ENCODE measurements at regions not wholly inside any gene's neighbourhood (a gene's known extent, or its start where the extent isn't known, plus 50 kb on each side); places are given as distances from the start of the nearest gene placed in this dataset.

DNA sequence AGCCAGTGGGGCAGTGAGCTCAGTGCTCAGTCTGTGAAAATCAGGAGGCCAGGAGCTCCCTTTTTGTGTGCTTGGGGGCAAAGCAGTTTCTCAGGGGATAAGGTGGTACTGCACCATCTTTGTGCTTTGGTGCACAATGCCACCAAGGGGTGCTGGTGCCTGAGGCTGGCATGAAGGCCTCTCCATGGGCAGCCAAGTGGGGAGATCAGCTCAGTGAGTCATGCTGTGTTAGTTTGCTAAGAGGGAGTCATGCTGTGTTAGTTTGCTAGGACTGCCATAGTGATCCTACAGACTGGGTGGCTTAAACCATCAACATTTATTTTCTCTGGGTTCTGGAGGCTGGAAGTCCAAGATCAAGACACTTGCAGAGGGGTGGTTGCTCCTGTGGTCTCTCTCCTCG lies 428.1 kb downstream of the PRDM2 start:
- no peak for DNase-seq (ENCODE audit: low spot score)
- in situ Hi-C loops (cut with MboI; ENCODE audit: low pct_unique_long_range_greater_than_20kb, low sequenced_read_pairs, unreplicated experiment) = no loop called here
- TF ChIP-seq, protein P1, sequence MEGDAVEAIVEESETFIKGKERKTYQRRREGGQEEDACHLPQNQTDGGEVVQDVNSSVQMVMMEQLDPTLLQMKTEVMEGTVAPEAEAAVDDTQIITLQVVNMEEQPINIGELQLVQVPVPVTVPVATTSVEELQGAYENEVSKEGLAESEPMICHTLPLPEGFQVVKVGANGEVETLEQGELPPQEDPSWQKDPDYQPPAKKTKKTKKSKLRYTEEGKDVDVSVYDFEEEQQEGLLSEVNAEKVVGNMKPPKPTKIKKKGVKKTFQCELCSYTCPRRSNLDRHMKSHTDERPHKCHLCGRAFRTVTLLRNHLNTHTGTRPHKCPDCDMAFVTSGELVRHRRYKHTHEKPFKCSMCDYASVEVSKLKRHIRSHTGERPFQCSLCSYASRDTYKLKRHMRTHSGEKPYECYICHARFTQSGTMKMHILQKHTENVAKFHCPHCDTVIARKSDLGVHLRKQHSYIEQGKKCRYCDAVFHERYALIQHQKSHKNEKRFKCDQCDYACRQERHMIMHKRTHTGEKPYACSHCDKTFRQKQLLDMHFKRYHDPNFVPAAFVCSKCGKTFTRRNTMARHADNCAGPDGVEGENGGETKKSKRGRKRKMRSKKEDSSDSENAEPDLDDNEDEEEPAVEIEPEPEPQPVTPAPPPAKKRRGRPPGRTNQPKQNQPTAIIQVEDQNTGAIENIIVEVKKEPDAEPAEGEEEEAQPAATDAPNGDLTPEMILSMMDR (IDR thresholded peaks at IDR 0.05; ENCODE audit: extremely low read depth, insufficient read depth, missing control alignments) = no peak

DNA sequence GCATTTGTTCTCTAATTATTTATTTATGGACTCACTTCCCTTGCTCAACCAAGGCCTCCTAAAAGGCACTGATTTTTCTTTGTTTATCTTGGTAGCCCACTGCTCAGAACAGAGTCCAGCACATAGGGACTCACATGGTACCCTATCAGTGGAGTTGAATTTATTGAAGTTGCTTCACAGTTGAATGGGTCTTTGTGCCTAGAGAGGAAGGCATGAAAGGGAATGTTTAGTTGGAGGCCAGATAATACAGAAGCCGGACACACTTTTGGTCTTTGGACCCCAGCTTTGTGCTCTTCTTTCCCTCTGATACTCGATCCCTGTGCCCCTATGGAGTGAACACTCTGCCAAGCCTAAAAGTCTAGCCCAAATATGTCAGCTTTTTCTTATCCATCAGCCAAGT lies 429.0 kb downstream of the PRDM2 start:
- DNase-seq (ENCODE audit: low spot score) = no peak
- TF ChIP-seq, protein P1 (IDR thresholded peaks at IDR 0.05; ENCODE audit: extremely low read depth, insufficient read depth, missing control alignments) = no peak
- in situ Hi-C loops (cut with MboI; ENCODE audit: low pct_unique_long_range_greater_than_20kb, low sequenced_read_pairs, unreplicated experiment) = no loop called here

DNA sequence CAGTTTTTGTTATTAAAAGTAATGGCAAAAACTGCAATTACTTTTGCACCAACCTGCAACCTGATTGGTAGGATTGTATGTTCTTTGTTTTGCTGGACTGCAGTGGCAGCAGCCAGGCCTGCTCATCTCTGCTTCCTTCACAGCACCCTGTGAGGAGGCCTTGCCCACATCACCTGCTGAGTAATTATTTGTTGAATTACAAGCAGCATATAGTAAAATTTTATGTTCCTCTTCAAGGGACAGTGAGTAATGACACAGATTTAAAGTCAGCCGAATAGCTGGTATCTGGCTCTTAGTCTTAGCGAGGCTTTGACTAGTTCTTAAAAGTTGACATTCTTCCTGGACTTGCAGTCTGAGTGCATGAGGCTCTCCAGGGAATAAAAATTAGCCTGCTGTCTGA lies 435.1 kb downstream of the PRDM2 start:
- in situ Hi-C loops (cut with MboI; ENCODE audit: low pct_unique_long_range_greater_than_20kb, low sequenced_read_pairs, unreplicated experiment) = no loop called here
- TF ChIP-seq, protein P1 (IDR thresholded peaks at IDR 0.05; ENCODE audit: extremely low read depth, insufficient read depth, missing control alignments) = no peak
- no peak for DNase-seq (ENCODE audit: low spot score)

DNA sequence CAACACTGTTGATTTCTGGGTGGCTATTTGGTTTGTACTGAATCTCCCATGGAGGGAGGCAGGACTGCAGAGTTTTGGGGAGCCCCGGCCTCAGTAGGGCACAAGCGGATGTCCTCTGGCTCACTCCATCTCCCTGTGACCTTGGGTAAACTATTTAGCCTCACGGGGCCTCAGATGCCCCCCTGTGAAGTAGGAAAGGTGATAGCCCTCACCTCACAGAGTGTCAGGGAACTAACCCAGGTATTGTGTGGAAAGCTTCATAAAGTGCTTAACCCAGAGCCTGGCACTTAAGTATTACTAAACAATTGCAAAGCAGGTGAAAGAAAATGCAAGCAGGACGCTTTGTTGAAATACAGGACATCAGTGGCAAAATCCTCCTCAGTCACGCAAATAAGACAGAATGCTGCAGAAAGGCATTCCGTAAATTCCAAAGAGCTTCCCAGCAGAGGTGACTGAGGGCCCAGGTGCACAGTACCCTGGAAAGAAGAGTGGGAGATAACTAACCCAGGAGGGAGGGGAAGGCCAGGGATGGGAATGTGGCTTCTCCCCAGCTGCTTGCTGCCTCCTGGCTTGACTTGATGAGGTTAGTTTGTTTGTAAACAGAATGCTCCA lies 436.3 kb downstream of the PRDM2 start:
- in situ Hi-C loops (cut with MboI; ENCODE audit: low pct_unique_long_range_greater_than_20kb, low sequenced_read_pairs, unreplicated experiment) = no loop called here
- DNase-seq (ENCODE audit: low spot score) = no peak
- TF ChIP-seq, protein P1 (IDR thresholded peaks at IDR 0.05; ENCODE audit: extremely low read depth, insufficient read depth, missing control alignments) = no peak

DNA sequence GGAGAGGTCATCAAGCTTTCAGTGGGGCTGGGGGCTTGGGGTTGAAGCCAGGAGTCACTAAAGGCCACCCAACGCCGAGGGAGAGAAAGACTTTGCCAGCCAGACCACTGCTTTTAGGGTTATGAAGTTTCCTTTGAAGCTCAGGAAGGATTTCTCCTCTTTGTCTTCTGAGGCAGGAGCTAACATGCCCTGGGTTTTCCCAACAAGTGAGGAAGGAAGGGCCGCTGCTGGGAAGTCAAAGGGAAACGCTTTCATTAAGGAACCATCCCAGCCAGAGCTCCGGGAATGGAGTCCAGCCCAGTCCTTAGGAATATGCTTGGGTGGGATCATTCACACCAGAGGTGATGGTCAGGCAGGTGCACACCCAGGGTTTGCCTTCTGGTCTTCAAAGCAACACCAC lies 436.9 kb downstream of the PRDM2 start:
- TF ChIP-seq, protein P1 (IDR thresholded peaks at IDR 0.05; ENCODE audit: extremely low read depth, insufficient read depth, missing control alignments) = no peak
- in situ Hi-C loops (cut with MboI; ENCODE audit: low pct_unique_long_range_greater_than_20kb, low sequenced_read_pairs, unreplicated experiment) = no loop called here

DNA sequence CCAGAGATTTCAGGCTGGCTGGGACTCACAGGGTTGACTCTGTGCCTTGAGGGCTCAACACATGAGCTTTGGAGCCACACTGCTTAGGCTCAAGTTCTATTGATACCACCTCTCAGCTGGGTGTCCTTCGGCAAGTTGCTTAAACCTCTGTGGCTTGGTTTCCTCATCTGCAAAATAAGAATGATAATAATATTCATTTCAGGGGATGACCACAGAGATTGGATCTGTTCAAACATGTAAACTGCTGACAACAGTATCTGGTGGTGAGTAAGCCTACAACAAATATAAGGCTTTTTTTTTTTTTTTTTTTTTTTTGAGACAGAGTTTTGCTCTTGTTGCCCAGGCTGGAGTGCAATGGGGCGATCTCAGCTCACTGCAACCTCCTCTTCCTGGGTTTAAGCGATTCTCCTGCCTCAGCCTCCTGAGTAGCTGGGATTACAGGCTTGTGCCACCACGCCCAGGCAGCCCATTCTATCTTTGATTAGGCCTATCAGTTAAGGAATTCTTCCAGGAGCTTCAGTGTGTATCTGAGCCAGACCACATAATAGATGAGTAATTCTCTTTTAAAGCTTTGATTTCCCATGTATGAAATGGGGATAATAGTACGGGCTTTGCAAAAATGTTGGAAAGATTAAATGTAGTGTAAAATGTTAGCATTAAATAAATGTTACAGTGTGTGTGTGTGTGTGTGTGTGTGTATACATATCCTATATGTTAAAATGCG lies 437.6 kb downstream of the PRDM2 start:
- DNase-seq (ENCODE audit: low spot score) = no peak
- in situ Hi-C loops (cut with MboI; ENCODE audit: low pct_unique_long_range_greater_than_20kb, low sequenced_read_pairs, unreplicated experiment) = no loop called here
- TF ChIP-seq, protein P1 (IDR thresholded peaks at IDR 0.05; ENCODE audit: extremely low read depth, insufficient read depth, missing control alignments) = no peak

More for the DNA sequence above, 436.9 kb downstream of the PRDM2 start:
- no peak for DNase-seq (ENCODE audit: low spot score)

Data from GM13977 (cell line).